Skeletal muscle satellite cell (primary cell): ENCODE measurements at regions not wholly inside any gene's neighbourhood (a gene's known extent, or its start where the extent isn't known, plus 50 kb on each side); places are given as distances from the start of the nearest gene placed in this dataset.

Experiments
- H3K27me3 ChIP-seq: 2 replicates; pipeline ENCODE4 v1.7.0; 2013; ENCODE audit warnings: low read length; ENCODE audit not compliant: control insufficient read depth, insufficient read depth
- H3K36me3 ChIP-seq: 2 replicates; pipeline ENCODE4 v1.7.0; 2013; ENCODE audit warnings: mild to moderate bottlenecking, control low read depth, low read length; ENCODE audit not compliant: insufficient read depth
- H3K4me1 ChIP-seq: 2 replicates; pipeline ENCODE4 v1.7.0; 2013; ENCODE audit warnings: low read length; ENCODE audit not compliant: control insufficient read depth, insufficient read depth
- H3K4me2 ChIP-seq: 2 replicates; pipeline ENCODE4 v1.7.0; 2013; ENCODE audit warnings: mild to moderate bottlenecking, low read length
- H3K4me3 ChIP-seq: 2 replicates; pipeline ENCODE4 v1.7.0; 2013; ENCODE audit warnings: low read length
- H3K9ac ChIP-seq: 2 replicates; pipeline ENCODE4 v1.7.0; 2013; ENCODE audit warnings: mild to moderate bottlenecking, low read depth, low read length, moderate library complexity
- H3K9me3 ChIP-seq: replicated peaks from 2 replicates; pipeline ENCODE4 v1.7.0; 2013; ENCODE audit warnings: mild to moderate bottlenecking, control low read depth, low read length

DNA sequence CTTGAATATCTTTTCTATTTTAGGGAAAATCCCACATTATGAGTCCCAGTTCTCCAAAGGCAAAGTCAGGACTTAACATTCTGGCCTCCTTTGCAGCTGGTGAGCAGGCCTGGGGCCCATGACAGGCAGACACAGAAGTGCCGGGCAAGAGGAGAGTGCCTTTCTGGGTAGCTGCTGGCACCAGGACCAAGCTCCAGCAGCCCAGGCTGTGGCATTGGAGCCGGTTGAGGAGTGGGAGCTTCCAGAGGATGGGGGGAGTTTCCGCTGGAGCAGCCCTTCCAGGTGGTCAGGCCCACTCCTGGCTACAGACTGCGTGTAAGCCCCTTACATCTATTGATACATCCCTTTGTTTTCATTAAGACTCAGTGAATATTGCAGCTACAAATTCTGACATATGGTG lies 123.9 kb downstream of the URB2 start:
- no peaks in the 10 kb centered on the region for H3K9me3 ChIP-seq
- no peaks in the 10 kb centered on the region for H3K4me1 ChIP-seq
- H3K9ac ChIP-seq, result no peak overlapping the region
- H3K4me2 ChIP-seq, result no peak overlapping the region
- H3K4me3 ChIP-seq, result no peak overlapping the region
- H3K36me3 ChIP-seq, result no peaks in the 10 kb centered on the region
- no peaks in the 10 kb centered on the region for H3K27me3 ChIP-seq

DNA sequence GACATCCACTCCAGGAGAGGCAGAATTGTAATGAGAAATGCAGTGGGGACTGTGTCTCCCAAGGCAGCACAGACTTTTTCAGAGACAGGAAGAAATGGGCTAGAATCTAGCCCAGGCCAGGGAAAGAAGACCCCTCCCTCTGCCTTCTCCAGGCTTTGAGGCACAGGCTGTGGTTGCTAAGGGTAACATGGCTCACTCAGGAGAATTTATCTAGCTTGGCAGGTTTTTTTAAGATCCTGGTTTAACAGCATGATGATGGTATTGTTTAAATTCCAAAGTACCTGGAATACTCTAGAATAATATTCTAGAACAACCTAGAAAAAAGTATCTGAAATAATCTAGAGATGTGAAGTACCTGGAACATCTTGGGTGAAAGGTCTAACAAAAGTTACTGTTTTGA lies 125.6 kb downstream of the URB2 start:
- Histone ChIP-seq H3K9ac (no peak overlapping the region), H3K4me1 (peaks cover 5% of the 10 kb centered on the region), H3K36me3 (no peaks in the 10 kb centered on the region), H3K4me2 (no peak overlapping the region), H3K4me3 (no peak overlapping the region), H3K27me3 (no peaks in the 10 kb centered on the region), H3K9me3 (no peaks in the 10 kb centered on the region)

DNA sequence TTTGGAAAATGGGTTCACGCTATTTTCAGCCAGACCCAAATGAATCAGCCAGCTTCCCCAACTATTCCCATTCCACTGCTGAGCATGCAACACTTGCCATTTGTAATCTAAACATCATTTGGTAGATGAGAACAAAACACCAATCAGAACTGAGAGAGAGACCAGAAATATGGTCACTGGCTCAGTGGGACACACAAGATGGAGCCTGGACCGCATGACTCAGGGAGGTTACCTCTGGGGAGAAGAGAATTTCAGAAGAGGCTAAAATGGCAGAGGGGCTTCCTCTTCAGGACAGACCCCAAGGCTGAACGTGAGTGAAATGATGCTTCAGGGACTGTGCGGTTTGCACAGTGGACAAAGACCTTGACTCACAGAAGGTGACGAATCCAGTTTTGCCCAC lies 126.6 kb downstream of the URB2 start:
- no peaks in the 10 kb centered on the region for H3K27me3 ChIP-seq
- H3K9me3 ChIP-seq, result no peaks in the 10 kb centered on the region
- no peak overlapping the region for H3K4me3 ChIP-seq
- H3K4me2 ChIP-seq, result no peak overlapping the region
- no peaks in the 10 kb centered on the region for H3K36me3 ChIP-seq
- H3K9ac ChIP-seq, result no peak overlapping the region
- H3K4me1 ChIP-seq, result peaks cover 10% of the 10 kb centered on the region

DNA sequence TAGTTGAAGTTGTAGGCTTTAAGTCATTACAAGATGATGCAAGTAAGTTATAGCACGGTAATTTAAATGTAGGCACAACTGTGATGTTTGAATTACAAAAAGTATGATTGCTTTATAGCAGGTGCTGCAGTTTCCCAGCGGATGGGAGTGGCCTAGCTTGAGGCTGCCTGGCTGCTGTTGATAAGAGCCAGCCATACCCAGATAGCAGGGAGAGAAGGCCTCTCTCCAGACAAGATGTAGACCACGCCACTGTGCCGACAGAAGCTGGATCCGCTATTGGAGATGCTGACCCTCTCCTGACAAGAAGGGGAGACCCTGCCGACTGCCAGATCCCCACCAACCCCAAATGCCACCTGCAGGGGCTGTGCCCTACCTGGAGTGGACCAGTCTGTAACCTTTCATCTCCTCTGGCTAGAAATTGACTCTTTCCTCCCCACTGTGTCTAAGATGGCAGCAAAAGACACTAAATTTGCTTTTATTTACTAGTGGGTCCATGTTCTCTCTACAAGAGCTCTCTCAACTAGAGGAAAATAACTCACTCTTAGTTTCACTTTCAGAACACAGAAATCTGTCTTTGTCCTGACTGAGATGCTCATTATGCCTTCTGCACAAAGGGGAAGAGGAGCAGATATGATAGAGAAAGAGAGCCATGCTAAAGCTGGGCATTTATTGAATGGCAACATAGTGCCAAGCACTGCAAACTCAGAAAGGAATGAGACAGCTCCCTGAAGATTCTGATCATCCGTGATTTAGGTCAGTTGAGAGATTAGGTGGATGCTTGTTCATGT lies 127.9 kb downstream of the URB2 start:
- peaks cover 20% of the 10 kb centered on the region for H3K4me1 ChIP-seq
- H3K36me3 ChIP-seq, result no peaks in the 10 kb centered on the region
- H3K27me3 ChIP-seq, result no peaks in the 10 kb centered on the region
- no peak overlapping the region for H3K9ac ChIP-seq
- H3K4me3 ChIP-seq, result no peak overlapping the region
- H3K4me2 ChIP-seq, result no peak overlapping the region
- no peaks in the 10 kb centered on the region for H3K9me3 ChIP-seq

DNA sequence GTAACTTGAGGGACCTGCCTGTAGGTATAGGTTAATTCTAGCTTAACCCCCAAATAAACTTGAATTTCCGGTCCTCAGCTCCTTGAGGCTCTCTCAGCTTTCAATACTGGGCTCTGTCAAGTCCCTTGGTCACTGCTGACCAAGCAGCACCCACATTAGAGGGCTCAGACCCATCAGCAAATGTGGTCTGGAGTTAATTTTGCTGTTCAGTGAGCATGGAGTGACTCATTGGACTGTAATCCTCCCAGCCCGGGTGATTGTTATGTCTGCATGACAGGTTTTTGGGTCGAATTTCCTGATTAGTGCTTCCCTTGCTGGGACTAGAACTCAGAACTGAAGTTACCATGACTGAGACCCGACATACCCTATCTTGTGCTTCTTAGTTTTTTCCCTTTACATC lies 130.6 kb downstream of the URB2 start:
- no peaks in the 10 kb centered on the region for H3K9me3 ChIP-seq
- H3K4me3 ChIP-seq, result no peak overlapping the region
- H3K4me2 ChIP-seq, result no peak overlapping the region
- no peaks in the 10 kb centered on the region for H3K27me3 ChIP-seq
- H3K9ac ChIP-seq, result no peak overlapping the region
- peaks cover 28% of the 10 kb centered on the region for H3K4me1 ChIP-seq
- no peaks in the 10 kb centered on the region for H3K36me3 ChIP-seq

DNA sequence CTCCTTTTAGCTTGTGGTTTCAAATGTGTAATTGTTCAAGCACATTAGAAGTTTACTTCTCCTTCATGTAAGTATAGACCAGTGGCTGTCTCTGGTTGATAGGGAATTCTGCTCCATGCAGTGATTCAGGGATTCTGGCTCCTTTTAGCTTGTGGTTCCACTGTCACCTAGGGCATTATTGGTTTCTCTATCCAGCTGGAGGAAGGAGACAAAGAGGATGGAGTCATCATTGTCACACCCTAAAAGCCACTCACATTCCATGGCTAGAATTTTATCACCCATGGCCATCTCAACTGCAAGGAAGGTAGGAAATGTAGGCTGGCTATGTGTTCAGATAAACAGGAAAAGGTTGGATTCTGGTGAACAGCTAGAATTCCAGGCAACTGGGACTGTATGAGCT lies 131.2 kb downstream of the URB2 start:
- H3K4me1 ChIP-seq, result peaks cover 28% of the 10 kb centered on the region
- H3K4me3 ChIP-seq, result no peak overlapping the region
- no peak overlapping the region for H3K9ac ChIP-seq
- H3K4me2 ChIP-seq, result no peak overlapping the region
- H3K36me3 ChIP-seq, result no peaks in the 10 kb centered on the region
- no peaks in the 10 kb centered on the region for H3K9me3 ChIP-seq
- no peaks in the 10 kb centered on the region for H3K27me3 ChIP-seq

DNA sequence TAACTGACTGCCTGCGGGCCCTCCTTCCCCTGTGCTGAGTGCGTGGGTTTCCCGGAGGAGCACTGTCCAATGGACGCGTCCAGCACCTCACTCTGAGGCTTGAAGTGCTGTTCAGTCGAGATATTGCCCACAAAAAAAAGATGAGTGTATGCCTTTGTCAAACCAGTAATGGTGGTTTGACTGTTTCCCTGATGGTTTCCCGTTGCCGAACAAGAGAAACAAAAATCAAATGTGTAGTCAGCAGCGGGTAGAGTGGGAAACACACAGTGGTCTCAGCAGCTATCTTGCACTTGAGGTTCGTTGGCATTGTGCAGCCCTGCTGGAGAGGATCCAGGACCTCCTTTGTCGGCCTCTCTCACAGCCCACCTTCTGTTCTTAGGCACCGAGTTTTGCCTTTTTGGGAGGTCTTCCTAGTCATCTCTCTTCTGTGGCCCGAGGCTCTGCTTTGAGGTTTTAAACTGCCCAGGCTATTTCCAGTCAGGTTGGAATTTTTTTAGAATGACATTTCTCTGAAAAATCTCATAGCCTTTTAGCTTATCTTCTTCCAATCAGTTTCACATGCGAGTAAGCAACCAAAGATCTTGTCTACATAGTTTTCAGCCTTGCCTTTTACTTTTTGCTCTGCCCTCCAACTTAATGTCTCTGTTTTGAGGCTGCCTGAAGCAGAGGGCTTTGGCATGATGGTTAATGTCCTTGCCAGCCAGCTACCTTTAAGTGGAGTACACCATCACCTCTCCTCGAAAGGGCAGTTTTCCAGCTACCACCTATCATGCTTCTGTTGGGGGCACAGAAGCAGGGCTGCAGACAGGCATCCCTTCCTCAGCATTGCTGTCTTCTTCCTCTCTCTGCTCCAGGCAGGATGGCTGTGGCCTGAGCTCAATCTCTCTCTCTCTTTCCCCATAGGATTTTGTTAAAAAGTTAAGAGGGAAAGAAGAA lies 132.3 kb downstream of the URB2 start:
- no peak overlapping the region for H3K4me2 ChIP-seq
- H3K4me3 ChIP-seq, result no peak overlapping the region
- H3K4me1 ChIP-seq, result peaks cover 28% of the 10 kb centered on the region
- H3K27me3 ChIP-seq, result no peaks in the 10 kb centered on the region
- peak overlapping the region; percentile 6 for H3K9ac ChIP-seq
- no peaks in the 10 kb centered on the region for H3K9me3 ChIP-seq
- H3K36me3 ChIP-seq, result no peaks in the 10 kb centered on the region

DNA sequence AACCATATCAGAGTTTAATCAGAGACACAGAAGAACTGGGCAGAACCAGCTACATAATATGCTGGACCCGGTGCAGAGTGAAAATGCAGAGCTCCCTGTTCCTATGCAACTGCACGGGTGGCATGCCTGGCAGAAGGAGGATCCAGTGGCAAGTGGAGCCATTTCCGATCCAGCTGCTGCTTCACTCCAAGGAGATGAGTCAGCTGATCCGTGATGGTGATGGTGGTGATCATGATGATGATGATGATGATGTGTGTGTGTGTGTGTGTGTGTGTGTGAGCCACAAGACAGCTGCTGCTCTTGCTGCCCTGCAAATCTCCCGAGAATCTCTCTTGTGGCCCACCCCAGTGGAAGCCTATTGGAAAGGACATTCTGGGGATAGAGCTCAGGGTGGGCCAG lies 133.0 kb downstream of the URB2 start:
- Histone ChIP-seq H3K4me2 (peak overlapping the region; percentile 10), H3K36me3 (no peaks in the 10 kb centered on the region), H3K9ac (peak overlapping the region; percentile 6), H3K4me1 (peaks cover 28% of the 10 kb centered on the region), H3K4me3 (no peak overlapping the region), H3K27me3 (no peaks in the 10 kb centered on the region), H3K9me3 (no peaks in the 10 kb centered on the region)

DNA sequence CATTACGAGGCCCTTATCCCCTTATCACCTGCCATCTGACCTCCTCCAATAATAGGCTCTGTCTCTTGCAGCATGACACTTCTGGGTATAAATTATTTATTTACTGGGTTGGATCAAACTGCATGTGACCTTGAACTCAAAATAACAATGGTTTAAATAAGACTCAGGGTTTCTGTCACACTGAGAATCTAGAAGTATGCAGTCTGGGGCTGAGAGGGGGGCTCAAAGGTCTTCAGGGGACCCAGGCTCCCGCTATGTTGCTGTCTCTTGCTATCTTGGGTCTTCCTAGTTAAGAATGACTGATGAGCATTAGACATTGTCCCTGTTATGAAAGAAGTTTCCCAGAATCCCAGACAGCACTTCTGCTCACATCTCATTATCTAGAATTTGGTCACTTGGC lies 133.5 kb downstream of the URB2 start:
- no peak overlapping the region for H3K9ac ChIP-seq
- no peaks in the 10 kb centered on the region for H3K9me3 ChIP-seq
- H3K36me3 ChIP-seq, result no peaks in the 10 kb centered on the region
- H3K4me3 ChIP-seq, result no peak overlapping the region
- H3K4me1 ChIP-seq, result peaks cover 28% of the 10 kb centered on the region
- no peaks in the 10 kb centered on the region for H3K27me3 ChIP-seq
- no peak overlapping the region for H3K4me2 ChIP-seq

DNA sequence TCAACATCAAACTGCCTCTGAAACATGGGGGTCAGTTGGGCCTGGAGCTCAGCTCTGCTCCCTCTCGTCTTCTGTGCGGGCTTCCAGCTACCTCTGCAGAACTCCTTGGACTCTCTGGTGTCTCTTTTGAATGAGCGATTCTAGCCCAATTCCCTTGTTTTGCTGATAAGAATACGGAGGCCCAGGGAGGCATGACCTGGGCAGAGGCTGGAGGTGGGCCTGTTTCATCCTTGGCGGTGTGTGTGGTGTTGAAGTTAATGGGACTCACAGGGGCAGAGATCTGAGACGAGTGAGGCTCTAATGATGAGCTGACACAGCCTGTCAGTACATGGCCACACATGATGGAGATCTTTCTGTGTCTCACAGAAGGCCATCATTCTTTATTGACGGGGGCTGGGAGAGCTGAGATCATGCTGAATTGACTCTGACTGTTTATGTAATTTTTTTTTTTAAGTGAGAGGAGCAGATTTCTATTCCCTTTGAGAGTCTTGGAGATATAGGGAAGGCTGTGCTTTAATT lies 134.5 kb downstream of the URB2 start:
- peaks cover 28% of the 10 kb centered on the region for H3K4me1 ChIP-seq
- no peak overlapping the region for H3K4me3 ChIP-seq
- no peaks in the 10 kb centered on the region for H3K36me3 ChIP-seq
- no peak overlapping the region for H3K9ac ChIP-seq
- H3K9me3 ChIP-seq, result no peaks in the 10 kb centered on the region
- no peaks in the 10 kb centered on the region for H3K27me3 ChIP-seq
- no peak overlapping the region for H3K4me2 ChIP-seq

DNA sequence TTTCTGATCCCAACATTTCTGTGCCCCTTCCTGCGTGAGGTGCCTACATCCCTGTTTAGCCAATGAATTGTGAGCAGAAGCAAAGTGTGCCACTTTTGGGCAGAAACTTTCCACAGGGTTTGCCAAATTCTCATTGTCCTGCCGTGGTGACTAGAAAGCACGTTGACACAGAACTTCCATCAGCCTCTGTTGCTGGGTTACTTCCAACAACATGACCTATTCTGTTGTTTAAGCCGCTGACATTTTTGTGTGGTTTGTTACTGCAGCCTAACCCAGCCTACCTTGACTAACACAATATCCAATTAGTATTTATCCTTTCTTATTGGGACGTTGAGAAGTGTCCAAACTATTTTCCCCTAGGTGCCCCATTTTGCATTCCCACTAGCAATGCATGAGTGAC lies 136.8 kb downstream of the URB2 start:
- H3K27me3 ChIP-seq, result no peaks in the 10 kb centered on the region
- H3K9me3 ChIP-seq, result no peaks in the 10 kb centered on the region
- H3K4me3 ChIP-seq, result no peak overlapping the region
- peaks cover 18% of the 10 kb centered on the region for H3K4me1 ChIP-seq
- H3K4me2 ChIP-seq, result no peak overlapping the region
- no peaks in the 10 kb centered on the region for H3K36me3 ChIP-seq
- no peak overlapping the region for H3K9ac ChIP-seq
